ENCODE measurements at regions not wholly inside any gene's neighbourhood (a gene's known extent, or its start where the extent isn't known, plus 50 kb on each side); places are given as distances from the start of the nearest gene placed in this dataset.

DNA sequence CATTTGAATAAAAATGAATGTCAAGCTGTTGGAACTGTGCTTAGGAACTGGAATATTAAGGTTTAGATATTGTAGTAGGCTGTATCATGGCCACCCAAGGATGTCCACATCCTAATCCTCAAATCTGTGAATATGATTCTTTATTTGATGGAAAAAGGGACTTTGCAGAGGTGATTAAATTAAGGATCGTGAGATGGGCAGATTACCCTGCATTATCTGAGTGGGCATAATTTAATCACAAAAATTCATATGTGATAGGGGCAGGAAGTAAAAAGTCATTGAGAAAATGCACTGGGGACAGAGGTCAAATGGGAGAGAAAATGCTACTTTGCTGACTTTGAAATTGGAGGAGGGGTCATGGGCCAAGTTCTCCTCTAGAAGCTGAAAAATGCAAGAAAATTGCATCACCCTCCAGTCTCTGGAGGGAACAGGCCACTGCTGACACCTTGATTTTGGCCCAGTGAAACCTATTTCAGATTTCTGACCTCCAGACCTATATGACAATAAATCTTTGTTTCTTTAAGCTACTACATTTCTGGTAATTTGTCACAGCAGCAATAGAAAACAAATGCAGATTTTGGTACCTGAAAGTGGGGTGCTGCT, 521.4 kb downstream of the PCDH7 start:
- TF ChIP-seq YY1 (IDR thresholded peaks at IDR 0.05; ENCODE audit: insufficient read depth, insufficient read length), result no peak
- no peak for TF ChIP-seq SUZ12 (IDR thresholded peaks at IDR 0.05; ENCODE audit: extremely low read depth, insufficient read depth, insufficient read length)
- no peak for TF ChIP-seq ZNF274 (IDR thresholded peaks at IDR 0.05; ENCODE audit: low read depth, low read length)

All from NT2/D1 (cell line).